Hematopoietic multipotent progenitor cell treated with erythropoietin and hydrocortisone succinate and interleukin-3 and kit ligand, for 8 days (in vitro differentiated cells): ENCODE measurements at regions not wholly inside any gene's neighbourhood (a gene's known extent, or its start where the extent isn't known, plus 50 kb on each side); places are given as distances from the start of the nearest gene placed in this dataset.
"Not testable (repeated sequence)": the region's sequence is repeated elsewhere in the genome, so short reads cannot be mapped to it uniquely, and the experiment has no call there.

ENCODE experiments used
- DNase-seq: peaks from one replicate; pipeline ENCODE4 v3.0.0-alpha.2; 2015

GRCh38 chr1:232859216-232859615 lies 54.0 kb downstream of the MAP10 start:
- no peak for DNase-seq

- no peak for DNase-seq
These were observed 55.9 kb downstream of the MAP10 start for GRCh38 chr1:232861107-232861506.

GRCh38 chr1:232863544-232864275 lies 58.5 kb downstream of the MAP10 start:
- no peak for DNase-seq

- no peak for DNase-seq
These were observed 60.1 kb downstream of the MAP10 start for GRCh38 chr1:232865102-232865931.

- DNase-seq, result peak; percentile 1
These were observed 63.7 kb downstream of the MAP10 start for GRCh38 chr1:232868793-232869491.

GRCh38 chr1:232871291-232871969 lies 66.2 kb downstream of the MAP10 start:
- not testable (repeated sequence) for DNase-seq

GRCh38 chr1:232872284-232872683 lies 67.1 kb downstream of the MAP10 start:
- no peak for DNase-seq

GRCh38 chr1:232872738-232873137 lies 67.5 kb downstream of the MAP10 start:
- DNase-seq, result no peak

GRCh38 chr1:232873412-232873811 lies 68.2 kb downstream of the MAP10 start:
- no peak for DNase-seq

- DNase-seq, result no peak
These were observed 68.7 kb downstream of the MAP10 start for GRCh38 chr1:232873931-232874330.

- DNase-seq, result no peak
These were observed 70.3 kb downstream of the MAP10 start for GRCh38 chr1:232875536-232875935.

- no peak for DNase-seq
These were observed 71.5 kb downstream of the MAP10 start for GRCh38 chr1:232876506-232877364.

- no peak for DNase-seq
These were observed 72.3 kb downstream of the MAP10 start for GRCh38 chr1:232877365-232878028.

- no peak for DNase-seq
These were observed 72.3 kb upstream of the NTPCR start for GRCh38 chr1:232878086-232878485.

GRCh38 chr1:232880354-232880753 lies 70.1 kb upstream of the NTPCR start:
- DNase-seq, result peak; percentile 5

- DNase-seq, result no peak
These were observed 66.3 kb upstream of the NTPCR start for GRCh38 chr1:232883992-232884661.

GRCh38 chr1:232886271-232886670 lies 64.1 kb upstream of the NTPCR start:
- DNase-seq, result no peak

- DNase-seq, result no peak
These were observed 60.0 kb upstream of the NTPCR start for GRCh38 chr1:232890340-232890943.

- peak; percentile 28 for DNase-seq
These were observed 59.3 kb upstream of the NTPCR start for GRCh38 chr1:232891071-232891470.

- no peak for DNase-seq
These were observed 58.6 kb upstream of the NTPCR start for GRCh38 chr1:232891656-232892317.
